Hepatocyte (in vitro differentiated cells): ENCODE measurements at regions not wholly inside any gene's neighbourhood (a gene's known extent, or its start where the extent isn't known, plus 50 kb on each side); places are given as distances from the start of the nearest gene placed in this dataset.

Experiments used
- CTCF ChIP-seq: fragments of 200-600 bp; sonication (generic); IDR thresholded peaks from 2 replicates; pipeline ENCODE4 v1.5.1; 2016; ENCODE audit warnings: antibody characterized with exemption, mild to moderate bottlenecking; ENCODE audit not compliant: poor library complexity
- EZH2phosphoT487 ChIP-seq: fragments of 200-600 bp; sonication (generic); IDR thresholded peaks from one replicate; pipeline ENCODE4 v1.6.1; 2018; ENCODE audit warnings: antibody characterized with exemption, mild to moderate bottlenecking, low read depth, moderate library complexity; ENCODE audit not compliant: unreplicated experiment, severe bottlenecking

GRCh38 chr13:109396266-109396665, 390.1 kb downstream of the IRS2 start:
- no peak for TF ChIP-seq CTCF
- TF ChIP-seq EZH2phosphoT487 = no peak
